Gastroesophageal sphincter (tissue), 3 donors: ENCODE measurements at regions not wholly inside any gene's neighbourhood (a gene's known extent, or its start where the extent isn't known, plus 50 kb on each side); places are given as distances from the start of the nearest gene placed in this dataset.

ENCODE experiments used
- CTCF ChIP-seq, 4 experiments: fragments of 200-600 bp in 2 of 4; fragments of 450-650 bp in 2 of 4; sonication (generic) in 1 of 4; IDR thresholded peaks; one replicate each; pipeline ENCODE4 v1.5.1; 2017 to 2019; ENCODE audit warnings: antibody characterized with exemption in 4 of 4, mild to moderate bottlenecking in 2 of 4, moderate library complexity in 2 of 4
- POLR2AphosphoS5 ChIP-seq: sonication (generic); formaldehyde crosslinking; IDR thresholded peaks from one replicate; pipeline ENCODE4 v1.6.1; 2017; ENCODE audit warnings: antibody characterized with exemption

GRCh38 chr1:17895986-17896385 is 140.9 kb downstream of the ACTL8 start:
- TF ChIP-seq POLR2AphosphoS5 (no peak), CTCF (IDR thresholded peaks at IDR 0.05) (no peak)
